GM19328 (cell line): ENCODE measurements at regions not wholly inside any gene's neighbourhood (a gene's known extent, or its start where the extent isn't known, plus 50 kb on each side); places are given as distances from the start of the nearest gene placed in this dataset.
A peak's percentile ranks its signal among the peaks of the same experiment; 100 is the strongest.

Experiments used
- ATAC-seq: cut with Tn5 transposase; IDR thresholded peaks from one replicate; pipeline ENCODE4 v1.9.1; 2021; ENCODE audit warnings: mild to moderate bottlenecking, moderate library complexity; ENCODE audit not compliant: unreplicated experiment

DNA sequence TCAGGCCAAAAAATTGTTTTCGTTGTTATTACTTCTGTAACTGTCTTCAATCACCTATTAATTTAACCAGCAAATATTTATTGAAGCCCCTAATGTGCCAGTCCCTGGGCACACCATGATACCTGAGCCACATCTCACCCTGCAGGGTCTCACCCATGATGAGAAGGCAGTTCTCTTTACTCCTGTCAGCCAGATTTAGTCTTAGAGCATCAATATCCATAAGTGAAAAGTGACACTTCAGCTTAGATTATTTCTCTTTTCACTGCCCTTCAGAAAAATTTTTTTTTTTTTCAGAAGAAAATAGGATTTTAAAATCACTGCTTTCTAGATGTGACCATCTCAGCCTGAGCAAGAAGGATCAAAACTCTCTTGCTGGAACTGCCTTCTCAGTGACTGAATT lies 258.6 kb upstream of the NFE2L3 start:
- ATAC-seq, result no peak

DNA sequence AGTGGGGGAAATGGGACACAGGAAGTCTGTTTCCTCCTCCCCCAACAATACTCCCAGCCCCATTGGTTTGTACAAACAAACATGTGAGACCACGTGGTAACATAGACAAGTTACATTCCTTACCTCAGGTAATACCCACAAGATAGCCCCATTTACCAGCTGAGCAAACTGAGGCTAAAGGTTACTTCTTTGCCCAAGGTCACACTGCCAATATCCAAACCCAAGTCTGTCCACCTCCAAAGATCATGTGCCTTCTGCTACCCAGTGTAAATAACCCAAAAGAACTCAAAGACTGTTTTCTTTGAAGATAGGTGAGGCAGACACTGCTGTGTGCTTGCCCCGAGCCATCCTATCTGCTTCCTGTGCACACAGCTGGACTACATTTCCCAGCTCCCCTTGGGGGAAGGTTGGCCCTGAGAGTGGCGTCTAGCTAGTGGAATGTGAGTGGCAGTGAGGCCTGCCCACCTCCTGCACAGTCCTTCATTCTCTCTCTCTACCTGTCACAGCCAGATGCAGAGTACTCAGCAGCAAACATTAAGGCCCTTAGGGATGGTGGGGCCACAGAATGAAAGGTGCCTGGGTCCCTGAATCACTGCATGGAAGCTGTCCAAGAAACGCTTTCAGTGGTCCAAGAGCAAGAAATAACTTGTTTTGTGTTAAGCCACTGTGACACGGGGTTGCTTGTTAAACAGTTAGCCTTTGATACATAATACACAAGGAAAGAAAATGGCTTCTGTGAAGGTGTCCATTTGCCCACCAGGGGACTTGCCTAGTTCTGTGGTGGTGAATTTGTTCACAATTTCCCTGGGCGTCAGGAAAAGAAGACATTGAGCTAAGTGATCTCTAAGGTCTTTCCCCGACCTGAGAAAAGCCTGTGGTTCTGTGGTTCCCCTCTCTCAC lies 257.7 kb upstream of the NFE2L3 start:
- ATAC-seq, result peak; percentile 70

DNA sequence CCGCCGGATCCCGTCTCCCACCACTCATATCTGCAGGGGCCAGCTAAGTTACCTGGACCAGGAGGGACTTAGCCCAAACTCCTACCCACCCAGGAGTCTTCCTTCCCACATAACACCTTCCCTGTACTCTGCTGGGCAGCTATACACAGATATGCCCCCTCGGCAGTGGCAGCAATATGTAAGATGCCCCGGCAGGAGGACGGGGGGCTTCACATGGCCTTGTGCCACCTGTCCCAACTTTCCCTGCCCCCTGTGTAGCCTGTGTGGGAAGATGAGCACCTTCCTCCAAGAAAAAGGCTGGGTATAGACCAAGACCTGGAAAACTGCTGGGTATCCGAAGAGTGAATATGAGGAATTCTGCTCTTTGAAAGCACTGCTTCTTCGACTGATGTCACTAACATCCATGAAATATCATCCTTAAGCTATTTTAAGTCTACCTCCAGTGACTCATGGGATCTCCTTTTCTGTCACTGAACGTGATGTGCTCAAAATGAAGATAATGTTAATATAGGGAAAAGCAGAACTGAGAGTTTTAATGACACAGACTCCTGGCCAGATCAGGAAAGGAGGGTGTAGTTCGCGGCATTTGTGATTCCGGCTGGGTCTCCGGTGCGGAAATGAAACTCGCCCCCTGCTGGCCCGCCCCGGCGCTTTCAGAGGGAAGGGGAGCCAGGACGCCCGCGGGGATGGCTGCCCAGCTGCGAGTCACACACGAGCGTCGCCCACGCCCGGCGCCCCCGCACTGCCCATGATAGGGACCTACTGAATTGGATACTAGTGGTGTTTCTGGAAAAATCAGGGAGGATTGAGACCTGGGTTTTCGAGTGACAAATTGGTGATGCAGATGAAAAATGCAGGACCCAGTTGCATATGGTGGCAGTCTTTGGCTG lies 256.9 kb upstream of the NFE2L3 start:
- peak; percentile 58 for ATAC-seq

DNA sequence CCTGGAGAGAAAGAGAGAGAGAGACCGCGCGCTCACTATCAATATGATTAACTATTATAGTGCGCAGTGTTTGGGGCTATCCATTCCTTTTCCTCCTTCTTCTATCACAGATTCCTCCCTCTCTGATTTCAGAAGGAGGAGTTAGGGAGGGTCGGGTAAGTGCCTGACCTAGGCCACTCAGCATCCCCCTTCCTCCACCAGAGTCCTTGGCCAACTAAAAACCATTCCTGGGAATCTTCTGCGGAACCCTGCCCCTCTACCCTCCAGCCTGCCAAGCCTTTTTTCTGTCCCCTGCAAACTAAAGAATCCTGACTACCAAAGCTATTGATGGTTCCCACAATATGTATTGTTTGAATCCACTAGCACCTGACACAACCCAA lies 256.2 kb upstream of the NFE2L3 start:
- ATAC-seq, result no peak

DNA sequence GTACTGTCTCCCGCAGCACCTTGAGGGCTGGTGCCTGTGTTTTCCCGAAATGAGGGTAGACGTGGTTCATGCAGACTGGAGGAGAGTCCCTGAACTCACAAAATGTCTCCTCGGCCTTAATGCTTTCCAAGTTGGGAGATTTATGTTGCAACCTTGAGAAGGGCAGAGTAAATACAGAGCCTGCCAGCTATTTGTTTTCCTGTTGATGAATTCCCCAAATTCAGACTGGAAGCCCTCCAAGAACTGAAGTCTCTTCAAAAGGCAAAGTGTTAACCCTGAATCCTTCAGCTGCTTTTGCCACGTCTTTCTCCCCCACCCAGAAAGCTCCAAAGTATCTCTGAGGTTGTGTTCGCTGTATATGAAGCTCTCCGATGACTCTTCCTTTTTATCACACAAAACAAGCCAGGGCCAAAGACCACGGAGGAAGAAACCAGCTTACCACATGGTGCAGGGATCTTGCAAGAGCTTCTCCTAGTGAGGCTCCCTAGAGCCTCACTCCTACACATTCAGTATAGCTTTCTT lies 254.7 kb upstream of the NFE2L3 start:
- ATAC-seq, result no peak

DNA sequence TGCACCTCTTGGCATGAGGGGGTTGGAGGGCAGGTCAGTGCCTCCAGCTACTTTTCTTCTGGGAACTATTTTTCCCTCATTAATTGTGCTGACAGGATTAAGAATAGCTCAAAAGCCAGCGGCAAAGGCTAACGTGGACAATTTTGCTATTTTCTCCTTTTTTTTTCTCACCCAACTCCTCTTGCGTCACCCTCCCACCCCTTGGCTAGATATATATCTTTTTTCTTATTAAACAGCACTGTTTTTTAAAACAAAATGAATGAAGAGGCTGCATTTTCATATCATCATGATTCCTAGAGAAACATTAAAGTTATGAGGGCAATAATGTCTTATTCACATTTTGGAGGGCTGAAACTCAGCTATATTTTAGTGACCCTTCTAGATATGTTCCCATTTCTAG lies 251.8 kb upstream of the NFE2L3 start:
- ATAC-seq, result no peak

DNA sequence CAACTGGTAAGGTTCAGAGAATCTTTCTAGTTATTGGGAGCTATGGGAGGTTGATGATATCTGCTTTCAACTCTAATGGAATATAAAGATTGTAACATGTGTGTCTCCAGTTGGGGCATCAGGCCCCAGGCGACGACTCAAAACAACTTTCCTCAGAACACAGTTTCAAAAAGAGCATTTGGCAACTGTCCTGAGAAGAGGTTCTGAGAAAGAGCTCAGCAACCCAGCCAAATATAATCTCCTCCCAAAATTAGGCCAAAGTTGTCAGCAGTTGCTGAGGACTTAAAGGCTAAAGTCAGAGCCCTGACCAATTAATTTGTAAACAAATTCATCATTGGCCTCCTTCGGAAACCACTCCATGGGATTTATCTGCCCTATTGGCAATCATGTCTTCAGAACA lies 251.1 kb upstream of the NFE2L3 start:
- no peak for ATAC-seq

DNA sequence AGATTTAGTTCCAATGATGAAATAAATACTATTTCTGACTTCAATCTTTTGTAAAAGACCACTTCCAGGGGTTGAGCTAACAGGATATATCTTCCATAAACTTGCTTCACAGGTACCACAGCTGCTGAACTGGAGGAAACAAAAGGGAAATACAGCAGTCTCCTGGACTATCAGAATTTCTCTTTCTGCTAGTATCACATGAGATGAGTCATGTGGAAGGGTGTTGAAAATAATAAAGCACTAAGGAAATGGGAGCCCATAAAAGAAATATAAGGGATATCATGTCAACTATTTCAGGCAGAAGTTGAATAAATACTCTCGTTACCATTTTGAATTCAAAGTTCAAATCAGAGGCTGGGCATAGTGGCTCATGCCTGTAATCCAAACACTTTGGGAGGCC lies 250.3 kb upstream of the NFE2L3 start:
- ATAC-seq, result no peak

DNA sequence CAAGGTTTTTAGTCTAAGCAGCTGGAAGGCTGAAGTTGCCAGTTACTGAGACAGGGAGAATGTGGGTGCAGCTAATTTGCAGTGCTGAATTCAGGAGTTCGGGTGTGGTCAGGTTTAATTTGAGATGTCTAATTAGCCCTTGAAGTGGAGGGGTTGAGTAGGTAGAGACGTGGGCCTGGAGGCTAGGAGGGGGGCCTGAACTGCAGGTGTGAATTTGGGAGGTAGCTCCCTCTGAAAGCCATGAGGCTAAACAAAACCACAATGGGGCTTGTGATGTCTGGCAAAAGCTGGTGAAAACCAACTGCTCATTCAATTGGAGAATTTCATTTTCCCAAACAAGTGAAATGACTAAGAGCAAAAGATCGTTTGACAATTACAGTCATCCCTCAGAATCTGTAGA lies 246.0 kb upstream of the NFE2L3 start:
- no peak for ATAC-seq

DNA sequence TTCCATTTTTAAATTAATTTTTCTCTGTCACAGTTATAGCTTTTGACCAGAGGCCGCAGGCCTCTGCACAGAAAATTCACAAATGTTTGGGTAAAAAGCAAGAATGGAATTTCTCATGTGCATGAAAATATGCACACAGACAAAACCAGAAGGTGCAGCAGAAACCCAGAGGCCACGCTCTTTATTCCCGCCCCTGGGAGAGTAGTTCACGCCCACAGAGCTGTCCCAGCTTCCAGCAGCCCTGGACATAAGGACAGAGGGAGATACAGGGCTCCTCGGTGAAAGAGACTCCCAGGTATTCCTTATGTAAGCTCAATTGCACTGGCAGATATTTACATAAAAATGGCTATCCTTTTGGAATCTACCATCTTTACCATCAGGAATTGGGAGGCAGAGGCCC lies 245.2 kb upstream of the NFE2L3 start:
- ATAC-seq, result no peak

DNA sequence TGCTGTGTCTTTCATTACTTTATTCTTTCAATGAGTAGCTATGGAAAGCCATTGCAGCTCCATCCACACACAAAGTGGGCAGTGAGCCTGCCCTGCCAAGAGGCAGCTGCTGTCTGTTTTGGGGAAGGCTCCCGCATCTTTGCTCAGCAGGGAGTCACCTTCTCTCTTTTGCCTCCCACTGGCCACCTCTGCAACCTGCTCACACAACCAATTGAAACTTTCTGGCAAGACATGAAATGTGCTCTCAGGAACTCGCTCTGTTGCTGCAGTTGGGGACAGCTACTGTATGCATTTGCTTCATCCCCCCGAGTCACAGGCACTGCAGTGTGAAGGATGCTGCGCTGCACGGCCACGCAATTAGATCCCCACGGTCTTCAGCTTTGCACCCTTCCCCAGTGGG lies 244.8 kb upstream of the NFE2L3 start:
- no peak for ATAC-seq

DNA sequence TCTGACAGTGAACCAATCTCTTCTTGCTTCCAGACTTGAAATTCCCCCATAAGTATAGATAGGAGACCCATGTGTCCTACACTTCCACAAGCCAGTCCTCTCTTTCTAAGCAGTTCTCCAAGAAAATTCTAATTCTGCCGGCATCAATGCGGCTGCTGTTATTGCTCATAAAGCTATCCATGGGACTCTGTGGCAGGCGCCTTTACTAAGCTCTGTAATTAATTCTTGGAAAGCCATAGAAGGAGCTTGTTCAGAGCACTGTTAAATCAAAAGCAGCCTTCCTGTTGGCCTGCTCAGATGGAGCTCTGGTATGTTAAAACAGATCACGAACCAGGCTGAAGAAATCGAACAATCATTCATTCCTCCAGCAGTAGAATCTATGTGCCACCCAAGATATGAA lies 244.3 kb upstream of the NFE2L3 start:
- ATAC-seq, result no peak

DNA sequence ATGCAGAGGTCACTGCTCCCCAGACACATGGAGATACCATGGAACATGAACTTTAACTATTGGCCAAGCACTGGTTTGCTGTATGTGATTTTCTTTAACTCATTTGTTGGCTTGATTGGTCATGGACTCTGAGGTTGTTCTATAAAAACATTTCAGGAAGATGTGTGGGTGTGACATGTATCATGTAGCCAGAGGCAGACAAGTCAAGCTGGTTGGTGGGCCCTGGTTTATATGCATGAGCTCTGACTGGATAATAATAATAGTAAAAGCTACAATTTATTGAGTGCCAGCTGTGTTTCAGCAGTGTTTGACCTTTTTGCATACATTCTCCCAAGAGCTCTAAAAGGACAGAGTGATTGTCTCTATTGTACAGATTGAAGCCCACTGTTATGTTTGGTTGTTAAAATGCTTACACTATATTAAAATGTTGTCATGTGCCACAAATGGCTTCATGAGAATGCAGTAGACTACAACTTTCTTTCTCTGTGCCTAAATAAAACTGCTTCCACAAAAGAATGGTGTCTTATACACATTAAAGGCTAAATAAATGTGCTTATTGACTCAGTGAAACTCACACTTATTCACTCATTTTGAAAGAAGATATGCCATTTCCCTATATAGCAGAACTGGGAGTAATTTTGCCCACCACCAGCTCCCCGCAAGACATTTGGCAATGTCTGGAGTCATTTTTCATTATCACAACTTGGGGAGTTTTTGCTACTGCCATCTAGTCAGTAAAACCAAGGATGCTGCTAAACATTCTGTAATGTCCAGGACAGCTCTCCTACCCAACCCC lies 243.6 kb upstream of the NFE2L3 start:
- no peak for ATAC-seq

DNA sequence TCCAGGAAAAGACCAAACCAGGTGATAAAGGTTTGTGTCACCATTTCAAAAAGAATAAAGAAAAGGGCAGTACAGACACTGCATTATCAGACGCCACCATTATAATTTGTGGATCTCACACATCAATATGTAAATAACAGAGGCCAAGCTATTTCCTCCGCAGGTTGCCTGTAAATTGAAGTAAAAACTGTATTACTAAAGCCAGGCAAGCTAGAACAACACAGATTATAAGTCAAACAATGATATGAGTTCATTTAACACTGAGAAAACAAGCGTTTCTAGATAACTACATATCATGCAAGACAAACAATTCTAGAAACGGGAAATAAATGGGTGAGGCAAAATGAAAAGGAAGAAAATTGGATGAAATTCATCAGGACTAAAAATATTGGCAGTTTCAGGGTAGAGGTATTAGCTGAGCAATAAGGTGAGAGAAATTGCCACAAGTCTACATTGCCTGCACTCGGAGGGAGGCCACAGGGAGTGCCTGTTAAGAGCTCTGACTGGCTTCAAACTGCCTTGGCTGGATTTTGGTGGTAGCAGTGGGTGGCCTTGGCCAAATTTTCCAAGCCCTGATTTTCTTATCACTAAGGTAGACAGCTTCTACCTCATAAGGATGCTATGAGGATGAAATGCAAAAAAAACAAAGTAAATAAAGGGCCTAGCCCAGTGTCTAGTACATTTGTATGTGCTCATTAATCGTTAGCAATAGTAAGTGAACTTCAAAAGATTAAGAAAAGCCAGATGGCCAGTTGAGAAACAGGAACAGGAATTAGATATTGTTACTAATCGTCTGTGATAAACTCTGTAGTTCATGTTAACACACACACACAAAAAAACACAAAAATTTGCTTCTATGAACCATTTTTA lies 240.0 kb upstream of the NFE2L3 start:
- no peak for ATAC-seq

DNA sequence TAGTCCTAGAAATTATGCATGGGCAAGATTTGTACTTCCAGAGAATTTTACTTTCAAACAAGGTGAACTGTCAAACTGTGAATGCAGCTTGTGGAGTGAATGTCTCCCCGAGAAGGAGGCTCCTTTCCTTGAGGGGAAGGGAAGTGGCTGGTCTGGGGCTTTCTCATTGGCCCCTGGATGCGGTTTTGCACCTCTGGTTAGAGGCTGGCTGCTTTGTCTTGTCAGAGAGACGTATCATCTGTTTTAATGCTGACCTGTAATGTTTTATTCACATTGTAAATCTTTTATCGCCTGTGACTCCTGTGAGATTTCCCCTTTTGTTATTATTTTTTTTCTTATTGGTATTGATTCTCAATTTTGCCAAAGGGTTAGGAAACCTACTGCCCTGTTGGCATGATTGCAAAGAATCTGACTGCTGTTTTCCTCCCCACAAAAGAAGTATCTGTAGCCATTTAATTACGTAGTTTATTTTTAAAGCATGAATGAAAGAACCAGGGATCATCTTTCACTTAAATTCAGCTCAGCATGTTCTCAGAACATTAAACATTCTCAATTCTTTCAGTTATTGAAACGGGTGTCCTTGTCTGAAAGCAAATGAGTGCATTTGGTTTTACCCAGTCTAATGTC lies 238.3 kb upstream of the NFE2L3 start:
- ATAC-seq, result no peak

DNA sequence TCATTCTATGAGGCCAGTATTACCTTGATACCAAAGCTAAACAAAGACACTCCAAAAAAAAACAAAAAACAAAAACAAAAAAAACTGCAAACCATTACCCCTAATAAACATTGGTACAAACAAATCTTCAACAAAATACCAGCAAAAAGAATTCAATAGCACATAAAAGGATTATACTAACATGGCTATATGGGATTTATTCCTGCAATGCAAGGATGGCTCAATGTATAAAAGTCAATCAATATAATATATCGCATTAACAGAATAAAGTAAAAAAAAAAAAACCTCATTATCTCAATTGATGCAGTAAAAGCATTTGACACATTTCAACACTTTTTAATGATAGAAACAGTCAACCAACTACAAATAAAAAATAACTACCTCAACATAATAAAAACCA lies 233.3 kb upstream of the NFE2L3 start:
- no peak for ATAC-seq

DNA sequence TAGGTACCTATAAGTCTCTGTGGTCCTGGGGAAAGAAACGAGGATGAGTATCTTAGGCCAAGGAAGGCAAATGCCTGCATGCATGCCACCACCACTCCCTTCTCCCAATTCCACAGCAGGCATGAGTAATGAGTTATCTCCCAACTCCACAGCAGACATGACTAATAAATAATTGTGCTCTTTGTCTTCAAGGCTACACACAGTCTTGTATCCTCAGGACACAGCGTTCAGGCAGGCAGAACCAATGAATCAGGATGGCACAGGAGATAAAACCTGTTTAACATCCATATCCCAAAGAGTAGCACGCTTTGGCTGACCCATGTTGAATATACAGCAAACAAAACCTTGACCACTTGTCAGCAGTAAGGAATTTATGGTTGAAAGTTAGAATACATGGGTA lies 229.7 kb upstream of the NFE2L3 start:
- no peak for ATAC-seq

DNA sequence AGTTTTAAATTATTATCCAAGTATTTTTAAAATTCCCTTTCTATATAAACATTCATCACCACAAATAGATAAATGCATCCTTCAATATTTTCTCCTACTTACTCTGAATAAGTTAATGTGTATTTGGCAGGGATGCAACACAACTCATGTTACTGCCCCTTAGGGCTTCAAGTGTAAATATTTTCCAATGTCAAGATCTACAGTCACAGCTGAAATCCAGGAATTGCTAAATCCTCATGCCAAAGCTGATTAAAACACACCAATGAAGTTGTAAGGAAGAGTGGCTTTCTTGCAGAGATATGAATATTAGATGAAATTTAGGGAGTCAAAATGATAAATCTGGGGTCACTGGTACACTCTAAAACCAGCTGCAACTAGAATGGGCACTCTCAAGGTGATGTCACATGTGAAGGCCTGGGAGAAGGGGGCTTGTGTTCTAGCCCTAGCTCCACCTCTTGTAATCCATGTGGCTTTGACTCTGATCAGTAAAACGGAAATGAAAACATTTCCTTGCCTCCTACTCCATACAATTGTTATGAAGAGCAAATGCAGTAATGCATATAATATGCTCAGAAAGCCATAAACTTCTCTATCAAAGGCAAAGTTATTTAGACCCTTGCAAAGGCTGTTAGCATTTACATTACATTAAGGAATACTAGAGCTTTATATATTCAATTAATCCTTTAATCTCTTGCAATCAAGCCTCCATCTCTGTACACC lies 228.1 kb upstream of the NFE2L3 start:
- no peak for ATAC-seq

DNA sequence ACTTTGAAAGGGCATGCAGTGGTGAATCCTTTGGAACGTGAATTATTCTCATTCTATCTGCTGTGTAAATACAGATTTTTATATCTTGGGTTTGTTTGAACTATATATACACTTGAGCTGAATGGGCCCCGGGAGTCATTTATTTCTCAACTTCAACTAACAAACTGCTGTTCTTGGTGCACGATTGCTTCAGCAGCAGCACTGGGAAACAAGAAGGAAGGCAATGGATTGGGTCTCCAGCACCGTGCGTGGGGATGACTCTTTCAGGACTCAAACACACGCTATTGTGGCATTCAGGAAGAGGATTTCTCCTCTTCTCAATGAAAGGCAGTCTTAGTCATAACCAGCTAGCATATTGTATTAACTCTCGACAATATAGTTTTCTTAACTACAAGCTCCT lies 226.0 kb upstream of the NFE2L3 start:
- ATAC-seq, result no peak
